Activated T-cell treated with anti-CD3 and anti-CD28 coated beads for 1 hour (primary cell): ENCODE measurements at regions not wholly inside any gene's neighbourhood (a gene's known extent, or its start where the extent isn't known, plus 50 kb on each side); places are given as distances from the start of the nearest gene placed in this dataset.
"Not testable (repeated sequence)": the region's sequence is repeated elsewhere in the genome, so short reads cannot be mapped to it uniquely, and the experiment has no call there.

Experiments used
- DNase-seq: peaks from one replicate; pipeline ENCODE4 v3.0.0-alpha.2; 2020; ENCODE audit warnings: low read depth

DNA sequence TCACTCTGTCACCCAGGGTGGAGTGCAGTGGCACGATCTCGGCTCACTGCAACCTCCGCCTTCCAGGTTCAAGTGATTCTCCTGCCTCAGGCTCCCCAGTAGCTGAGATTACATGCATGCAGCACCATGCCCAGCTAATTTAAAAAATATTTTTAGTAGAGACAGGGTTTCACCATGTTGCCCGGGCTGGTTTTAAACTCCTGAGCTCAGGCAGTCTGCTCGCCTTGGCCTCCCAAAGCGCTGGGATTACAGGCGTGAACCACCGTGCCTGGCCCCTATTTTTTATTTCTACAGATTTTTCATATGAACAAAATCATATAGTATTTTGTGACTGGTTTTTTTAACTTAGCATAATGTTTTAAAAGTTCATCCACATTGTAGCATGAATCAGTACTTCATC is 310.6 kb downstream of the RPS24 start:
- DNase-seq: not testable (repeated sequence)

DNA sequence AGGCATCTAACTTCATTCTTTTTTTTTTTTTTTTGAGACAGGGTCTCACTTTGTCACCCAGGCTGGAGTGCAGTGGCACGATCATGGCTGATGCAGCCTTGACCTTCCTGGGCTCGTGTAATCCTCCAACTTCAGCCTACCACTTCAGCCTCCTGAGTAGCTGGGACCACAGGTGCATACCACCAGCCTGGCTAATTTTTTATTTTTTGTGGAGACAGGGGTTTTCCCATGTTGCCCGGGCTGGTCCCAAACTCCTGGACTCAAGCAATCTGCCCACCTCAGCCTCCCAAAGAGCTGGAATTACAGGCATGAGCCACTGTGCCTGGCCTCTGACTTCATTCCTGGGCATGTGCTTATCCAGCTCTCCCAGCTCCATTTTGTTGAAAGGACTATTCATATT is 311.9 kb downstream of the RPS24 start:
- DNase-seq: not testable (repeated sequence)

DNA sequence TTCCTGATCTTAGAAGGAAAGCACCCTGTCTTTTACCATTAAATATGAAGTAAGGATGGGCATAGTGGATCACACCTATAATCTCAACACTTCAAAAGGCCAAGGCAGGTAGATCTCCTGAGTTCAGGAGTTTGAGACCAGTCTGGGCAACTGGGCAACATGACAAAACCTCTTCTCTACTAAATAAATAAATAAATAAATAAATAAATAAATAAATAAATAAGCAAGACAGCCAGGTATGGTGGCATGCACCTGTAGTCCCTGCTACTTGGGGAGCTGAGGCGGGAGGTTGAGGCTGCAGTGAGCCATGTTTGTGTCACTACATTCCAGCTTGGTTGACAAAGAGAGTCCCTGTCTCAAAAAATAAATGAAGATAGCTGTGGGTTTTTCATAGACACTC is 313.1 kb downstream of the RPS24 start:
- no peak for DNase-seq

DNA sequence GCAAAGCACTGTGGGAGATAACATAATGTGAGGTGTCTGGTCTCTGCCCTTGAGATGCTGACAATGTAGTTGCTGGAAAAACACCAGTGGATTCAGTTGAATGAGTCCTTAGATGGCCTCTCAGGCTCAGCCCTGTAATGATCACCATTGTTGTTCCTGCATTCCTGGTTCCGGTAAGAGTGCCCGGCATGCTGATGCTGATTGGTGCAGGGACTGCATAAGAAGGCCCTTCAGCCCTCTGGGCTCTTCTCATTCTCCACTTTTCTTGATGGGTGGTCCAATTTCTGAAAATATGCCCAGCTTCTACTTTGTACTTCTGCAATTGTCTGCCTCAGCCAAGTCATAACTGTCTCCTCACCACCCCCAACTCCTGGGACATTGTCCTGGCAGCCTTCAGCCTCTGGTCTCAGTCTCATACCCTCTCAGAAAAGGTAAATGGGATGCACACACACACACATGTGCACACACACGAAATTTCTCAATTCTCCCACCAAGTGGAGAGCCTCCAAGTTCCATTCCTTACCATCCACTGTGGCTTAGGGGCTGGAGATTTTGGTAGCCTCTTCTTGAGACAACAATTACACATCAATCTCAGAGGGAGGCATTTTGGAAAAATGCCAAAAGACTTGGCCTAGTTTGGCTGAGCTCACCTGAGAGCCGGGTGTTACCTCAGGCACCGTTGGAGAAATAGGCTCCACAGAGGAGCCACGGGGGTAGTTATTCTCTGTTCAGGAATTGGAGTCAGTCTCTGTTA is 314.9 kb downstream of the RPS24 start:
- DNase-seq: no peak

DNA sequence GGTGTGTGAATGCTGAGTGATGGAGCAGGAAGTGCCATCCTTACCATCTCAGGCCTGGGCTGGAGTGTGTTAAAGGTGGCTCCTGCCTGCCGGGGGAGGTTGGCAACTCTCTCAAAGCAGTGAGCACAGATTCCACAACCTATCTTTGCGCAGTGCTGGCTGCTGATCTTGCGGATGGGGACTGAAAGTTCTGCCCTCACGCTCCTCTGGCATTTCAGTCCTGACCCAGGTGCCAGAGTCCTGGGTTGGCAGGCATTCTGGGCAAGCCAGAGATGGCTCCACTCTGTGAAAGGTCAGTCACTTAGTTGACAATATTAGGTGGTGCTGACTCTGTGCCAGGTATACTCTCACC is 315.5 kb downstream of the RPS24 start:
- DNase-seq: no peak

DNA sequence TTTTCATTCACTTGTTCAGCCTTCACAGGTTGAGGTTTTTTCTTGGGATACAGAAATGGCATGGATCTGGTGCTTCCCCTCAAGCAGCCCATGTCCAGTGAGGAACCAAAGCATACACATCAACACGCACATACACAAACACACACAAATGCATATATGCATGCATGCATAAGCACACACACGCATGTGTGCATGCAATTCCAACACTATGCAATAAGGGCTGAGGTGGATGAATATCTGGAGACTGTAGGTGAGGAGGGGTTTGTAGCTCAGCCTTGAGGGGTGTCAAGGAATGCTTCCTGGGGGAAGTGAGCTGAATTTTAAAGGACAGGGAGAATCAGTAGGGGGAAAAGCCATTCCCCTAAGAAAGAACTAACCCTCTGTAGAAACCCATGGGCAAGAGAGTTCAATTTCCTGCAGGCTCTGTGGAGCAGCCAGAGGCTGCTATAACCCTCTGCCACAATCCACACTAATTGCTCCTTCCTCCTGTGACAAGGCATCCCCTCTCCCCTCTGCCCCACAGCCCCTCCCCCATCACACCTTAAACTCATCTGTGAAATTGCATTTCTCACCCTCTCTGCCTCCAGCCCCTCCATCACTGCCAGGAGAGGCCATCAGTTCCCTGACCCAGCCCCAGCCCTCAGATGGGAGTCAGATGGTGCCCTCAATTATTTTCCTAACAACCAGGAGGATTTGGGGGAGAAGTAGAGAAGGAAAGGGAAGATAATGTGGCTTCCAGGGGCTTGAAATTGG is 316.4 kb downstream of the RPS24 start:
- DNase-seq: no peak

DNA sequence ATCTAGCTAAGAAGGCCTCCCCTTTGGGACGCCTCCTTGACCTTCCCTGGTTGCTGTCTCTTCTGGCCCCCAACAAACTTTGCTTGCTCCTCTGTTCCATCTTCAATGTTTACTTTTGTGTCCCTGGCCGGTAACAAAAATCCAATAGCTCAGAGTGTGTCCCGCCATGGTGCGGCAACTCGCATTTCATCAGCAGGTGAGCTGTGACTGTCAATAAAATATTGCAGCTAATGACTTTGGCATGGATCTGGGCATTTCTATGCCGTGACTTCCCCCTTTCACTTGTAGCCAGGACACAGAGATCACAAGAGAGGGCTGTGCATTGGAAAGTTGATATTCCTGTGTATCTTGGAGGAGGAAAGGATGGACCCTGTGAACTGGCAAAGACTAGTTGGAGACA is 317.6 kb downstream of the RPS24 start:
- DNase-seq: no peak

DNA sequence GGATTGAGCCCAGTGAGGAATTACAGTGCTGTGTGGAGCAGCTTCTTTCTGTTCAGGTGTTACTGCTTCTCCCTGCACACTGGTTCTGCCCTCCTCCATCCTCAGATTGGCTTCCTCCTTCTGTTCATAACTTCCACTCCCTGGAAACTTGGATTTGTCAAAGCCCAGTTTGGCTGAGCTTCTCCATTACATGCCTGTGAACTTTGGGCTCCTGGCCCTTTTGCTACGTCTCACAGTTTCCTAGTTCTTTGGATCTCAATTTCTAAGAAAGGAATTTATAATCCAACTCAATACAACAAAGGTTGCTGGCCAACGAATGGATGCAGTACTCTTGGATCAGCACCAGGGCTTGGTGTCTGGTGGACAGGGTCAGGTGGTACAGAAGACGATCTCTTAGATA is 318.1 kb downstream of the RPS24 start:
- DNase-seq: no peak

DNA sequence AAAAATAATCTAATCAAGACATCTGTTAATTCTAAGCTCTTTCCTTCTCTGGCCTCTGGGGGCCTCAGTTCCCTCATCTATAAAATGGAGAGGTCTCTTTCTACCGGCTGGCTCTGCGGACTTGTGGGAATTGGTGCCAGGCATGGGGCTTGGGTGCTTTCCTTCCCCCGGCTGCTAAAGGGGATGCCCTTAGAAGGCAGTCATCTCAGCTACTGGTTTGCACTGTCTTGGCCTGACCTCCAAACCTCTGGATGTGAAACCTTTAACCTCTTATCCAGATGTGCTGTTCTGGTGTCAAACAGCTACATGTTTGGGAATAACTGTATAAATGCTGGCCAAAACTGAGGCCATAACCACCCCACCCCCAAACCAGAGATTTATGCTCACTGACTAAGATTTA is 320.0 kb downstream of the RPS24 start:
- DNase-seq: no peak

DNA sequence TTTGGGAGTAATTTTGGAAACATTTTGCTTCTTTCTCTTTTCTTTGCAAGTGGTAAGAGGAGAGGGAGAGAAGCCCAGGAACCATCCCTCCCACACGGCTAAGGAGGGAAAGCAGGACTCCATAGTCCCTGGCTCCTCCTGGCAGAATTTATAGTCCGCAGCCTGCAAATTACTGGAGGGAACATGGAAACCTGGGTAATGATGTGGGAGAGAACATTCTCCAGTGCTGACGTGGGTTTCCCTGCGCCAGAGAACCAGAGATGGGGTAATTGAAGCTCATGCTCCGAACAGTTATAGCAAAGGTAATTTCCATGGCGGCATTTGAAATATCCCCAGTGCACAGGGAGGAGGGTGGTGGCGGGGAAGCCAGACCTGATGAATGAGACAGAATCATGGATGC is 320.4 kb downstream of the RPS24 start:
- no peak for DNase-seq

DNA sequence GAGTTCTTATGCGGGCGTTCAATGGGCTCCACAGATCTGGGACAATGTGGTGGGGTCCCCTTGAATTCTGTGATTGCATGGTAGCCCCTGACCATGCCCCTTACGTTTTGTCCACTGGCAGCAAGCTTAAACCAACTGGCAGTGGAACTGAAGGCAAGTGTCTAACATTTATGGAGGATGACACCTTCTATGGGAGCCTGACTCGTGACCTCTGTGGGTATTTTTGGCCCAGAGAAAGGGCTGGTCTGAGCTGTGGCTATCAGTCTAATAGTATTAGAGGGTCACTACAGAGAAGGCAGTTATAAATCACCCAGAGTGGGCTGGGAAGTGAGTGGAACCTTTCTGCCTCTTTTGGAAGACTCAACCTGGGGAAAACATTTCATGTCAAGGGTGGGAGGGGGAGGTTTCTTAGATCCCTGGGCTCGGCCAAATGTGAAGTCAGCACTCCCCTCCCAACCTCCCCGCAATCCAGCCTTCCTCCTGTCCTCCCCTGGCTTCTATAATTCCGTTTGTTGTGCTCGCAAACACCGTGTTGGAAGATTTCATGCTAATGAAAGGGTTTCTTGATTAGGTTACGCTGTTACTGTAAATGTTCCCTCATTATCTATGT is 322.7 kb downstream of the RPS24 start:
- no peak for DNase-seq

DNA sequence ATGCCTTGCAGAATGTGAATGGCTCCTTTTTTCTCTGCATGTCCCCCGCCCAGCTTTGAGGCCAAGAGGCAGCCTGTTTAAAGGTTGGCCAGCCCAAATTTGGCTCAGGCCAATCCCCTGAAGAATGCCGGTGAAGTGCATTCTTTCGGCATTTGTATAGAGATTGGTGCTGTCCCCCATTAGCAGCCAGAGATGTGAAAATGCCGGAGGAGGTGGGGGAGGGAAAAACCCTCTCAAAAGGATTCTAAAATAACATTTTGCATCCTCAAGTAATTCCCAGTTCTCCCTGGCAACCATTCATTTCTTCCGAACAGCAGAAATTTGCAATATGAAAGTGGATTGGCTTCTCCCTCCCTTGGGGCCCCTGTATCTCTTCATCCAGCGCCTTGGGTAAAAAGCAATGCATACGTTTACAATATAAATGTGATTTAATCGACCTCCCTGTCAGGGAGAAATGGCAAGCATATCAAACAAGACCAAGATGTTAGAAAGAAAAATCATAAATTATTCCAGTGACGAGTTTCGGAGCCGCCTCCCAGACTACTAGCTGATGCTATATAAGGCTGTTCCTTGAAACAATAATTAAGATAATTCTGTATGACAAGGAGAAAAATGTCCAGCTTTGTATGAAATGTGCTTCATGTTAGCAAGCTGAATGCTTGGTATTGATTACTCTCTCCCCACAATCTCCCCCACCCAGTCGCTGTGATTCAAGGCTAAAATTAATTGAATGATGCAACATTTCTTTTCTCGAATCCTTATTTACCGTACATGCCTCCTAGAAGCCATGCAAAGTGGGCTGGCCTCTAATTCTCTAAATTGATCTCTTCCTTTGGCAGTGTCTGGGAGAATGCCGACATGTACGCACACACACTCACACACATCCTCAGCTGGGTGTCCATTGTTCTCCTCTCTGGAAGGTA is 323.7 kb downstream of the RPS24 start:
- DNase-seq: no peak

DNA sequence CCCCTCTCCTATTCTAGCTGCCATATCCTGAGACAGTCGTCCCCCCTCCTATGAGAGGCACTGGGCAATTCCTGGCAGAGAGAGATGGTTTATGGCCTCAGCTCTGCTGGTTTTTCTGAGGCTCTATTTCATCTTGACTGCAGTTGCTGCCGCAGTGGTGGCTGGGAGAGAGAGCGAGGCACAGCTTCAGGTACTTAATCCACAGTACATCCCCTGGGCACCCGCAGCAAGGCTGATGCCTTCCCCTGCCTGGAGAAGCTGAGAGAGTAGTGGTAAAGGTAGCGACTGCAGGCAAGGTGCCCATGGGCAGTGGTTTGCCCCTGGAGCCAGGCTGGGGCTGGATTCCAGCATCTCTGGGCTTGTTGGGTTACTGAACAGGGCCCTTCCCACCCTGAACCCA is 324.7 kb downstream of the RPS24 start:
- DNase-seq: no peak

DNA sequence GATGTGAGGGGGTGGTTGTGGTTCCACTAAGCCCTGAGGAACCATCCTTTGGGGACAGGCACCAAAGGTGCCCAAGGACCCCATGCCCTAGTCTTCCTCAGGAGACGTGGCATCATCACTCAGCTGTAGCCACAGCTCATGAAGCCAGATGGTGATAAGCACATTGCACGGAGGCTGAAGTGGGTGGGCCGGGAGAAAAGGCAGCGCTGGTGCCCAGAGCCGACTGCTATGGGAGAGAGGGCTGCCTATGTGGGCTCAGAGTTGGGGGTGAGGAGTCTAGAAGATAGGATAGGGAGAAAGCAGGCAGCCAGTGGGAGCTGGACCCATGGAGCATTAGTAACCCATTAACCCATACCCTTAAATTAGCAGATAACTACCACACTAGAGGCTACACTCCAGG is 325.3 kb downstream of the RPS24 start:
- no peak for DNase-seq

DNA sequence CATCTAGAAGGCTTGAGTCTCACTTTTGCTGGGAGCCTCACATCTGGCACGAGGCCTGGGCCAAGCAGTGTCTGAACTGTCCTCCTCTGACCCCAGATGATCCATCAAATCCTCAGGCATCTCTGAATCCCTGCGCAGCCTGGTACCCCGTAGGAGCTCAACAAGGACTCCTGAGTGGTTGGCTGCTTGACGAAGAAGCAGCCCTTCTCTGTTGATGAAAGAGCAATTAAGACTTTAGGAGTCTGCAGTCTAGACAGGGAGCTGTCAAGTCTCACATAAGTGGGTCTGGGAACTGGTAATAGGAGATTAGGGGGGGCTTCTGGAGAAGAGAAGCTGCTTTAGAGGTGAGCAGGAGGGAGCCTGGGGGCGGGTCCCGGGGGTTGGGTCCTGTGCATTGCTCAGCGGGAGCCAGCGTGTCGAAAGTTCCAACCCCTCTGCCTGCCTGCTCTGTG is 326.0 kb downstream of the RPS24 start:
- no peak for DNase-seq

DNA sequence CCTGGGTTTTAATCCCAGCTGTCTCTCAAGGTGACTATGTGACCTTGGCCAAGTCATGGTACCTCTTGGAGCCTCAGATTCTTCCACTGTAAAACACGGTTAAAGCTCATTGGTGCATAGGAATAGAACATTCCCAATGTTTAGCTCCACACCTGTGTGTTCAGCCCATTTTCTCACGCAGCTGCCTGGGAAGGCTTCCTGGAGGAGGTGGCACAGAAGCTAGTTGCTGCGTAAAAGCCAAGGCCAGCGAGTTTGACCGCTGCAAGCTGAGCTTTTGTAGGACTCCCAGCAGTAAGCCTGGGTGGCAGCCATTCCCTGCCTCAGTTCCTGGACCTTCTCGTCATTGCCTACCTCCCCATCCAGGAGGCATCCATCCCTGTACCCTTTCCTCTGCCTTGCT is 326.6 kb downstream of the RPS24 start:
- no peak for DNase-seq

DNA sequence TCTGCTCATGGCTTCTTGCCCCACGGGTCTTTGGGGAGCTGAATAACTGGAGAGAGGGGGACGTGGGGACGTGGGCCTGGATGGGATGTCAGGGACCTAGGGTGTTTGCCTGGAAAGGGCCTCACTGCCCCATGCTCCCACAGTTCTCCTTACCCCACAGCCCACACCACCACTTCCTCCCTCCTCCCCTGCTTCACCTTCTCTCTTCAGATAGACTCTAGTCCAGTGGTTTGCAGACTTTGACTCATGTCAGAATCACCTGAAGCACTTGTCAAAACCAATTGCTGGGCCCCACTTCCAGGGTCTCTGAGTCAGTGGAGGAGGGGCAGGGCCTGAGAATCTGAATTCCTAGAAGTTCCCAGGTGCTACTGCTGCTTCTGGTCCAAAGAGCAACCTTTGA is 327.4 kb downstream of the RPS24 start:
- no peak for DNase-seq

DNA sequence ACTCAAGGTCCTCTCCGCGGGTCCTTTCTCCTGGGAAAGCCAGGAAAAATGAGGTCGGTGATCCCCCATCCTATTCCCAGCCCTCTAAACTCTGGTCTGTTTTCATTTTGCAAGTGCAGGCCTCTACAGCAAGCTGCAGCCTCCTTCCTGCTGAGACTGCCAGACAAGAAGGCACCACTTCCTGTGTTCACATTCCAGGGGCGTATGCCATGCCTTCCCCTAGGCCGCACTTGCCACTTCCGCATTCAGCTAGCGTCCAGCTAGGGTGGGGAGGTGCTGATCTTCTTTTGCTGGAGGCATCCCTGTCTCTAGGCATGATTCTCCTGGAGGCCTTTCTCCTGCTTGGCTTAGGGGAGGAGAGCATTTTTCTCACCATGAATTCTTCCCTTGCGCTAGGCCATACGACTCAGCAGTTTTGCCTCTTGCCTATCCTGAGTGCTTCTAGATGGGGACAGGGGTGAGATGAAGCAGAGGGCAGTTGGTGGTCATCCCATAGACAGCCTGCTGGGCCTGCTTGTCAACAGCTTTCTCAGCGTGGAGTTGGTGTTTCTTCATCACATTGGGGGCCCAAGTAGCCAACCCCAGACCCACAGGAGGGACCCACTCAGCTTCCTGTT is 328.9 kb downstream of the RPS24 start:
- no peak for DNase-seq

DNA sequence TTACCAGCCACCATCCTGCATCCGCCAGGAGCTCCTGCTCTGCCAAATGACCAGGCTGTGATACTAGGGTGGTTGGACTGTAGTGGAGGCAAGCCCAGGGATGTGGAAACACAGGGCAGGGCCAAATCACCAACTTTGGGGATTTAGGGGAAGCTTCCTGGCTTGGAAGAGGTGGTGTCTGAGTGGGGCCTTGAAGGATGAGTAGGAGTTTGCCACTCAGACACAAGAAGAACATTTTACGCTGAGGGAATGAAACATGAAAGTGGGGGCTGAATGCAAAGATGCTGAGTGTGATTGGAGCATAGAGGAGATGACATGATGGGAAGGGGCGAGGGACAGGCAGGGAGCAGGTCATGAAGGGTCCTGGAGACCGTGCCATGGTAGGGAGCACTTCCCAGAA is 329.5 kb downstream of the RPS24 start:
- no peak for DNase-seq

DNA sequence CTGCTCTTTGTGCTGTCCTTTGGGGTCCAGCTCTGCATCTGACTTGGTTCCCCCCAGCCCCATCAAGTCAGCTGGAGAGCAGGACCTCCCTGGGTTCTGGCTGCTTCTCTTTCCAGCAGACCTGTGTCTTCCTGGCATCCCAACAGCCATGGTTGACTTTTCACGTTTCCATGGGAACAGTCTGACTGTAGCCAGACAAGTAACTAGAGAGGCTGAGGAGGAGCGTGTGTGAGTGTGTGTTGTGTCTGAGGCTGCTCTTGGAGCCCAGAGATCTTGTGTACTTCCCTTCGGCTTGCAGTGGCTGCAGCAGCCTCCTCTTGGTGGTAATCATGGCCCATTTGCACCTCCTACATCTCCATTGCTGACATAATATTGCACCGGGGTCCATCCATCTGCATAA is 332.0 kb downstream of the RPS24 start:
- DNase-seq: no peak

DNA sequence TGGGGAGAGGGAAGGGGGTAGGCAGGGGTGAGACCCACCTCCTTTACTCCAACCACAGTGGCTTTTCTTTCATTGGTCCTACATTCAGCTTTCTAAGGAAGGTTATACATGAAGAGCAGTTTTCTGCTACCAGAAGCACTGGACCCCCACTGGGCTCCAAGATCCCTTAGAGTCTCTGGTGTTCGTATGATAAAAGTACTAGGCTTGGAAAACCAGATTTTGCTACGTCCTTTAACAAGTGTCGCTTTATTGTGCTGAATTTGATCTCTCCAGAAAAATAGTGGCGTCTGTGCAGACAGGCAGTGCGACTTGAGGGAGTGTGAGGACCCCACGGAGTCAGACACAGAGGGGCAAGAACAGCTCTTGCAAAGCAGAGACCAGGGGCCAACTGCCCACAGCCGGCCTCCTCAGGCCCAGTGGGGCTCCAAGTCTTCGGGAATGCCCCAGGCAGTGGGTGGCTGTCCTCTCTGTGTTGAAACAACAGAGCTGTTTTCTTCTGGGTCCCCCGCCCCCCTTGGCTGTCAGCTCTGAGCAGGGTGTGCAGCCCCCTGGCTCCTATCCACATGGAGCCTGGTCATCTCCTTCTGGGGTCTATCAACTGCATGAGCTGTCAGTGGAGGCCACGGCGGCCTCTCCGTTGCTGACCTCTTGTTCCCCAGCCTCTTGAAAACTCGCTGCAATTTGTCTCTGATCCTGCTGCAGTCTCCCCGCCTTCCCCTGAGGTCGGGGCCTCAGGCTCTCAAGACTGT is 333.2 kb downstream of the RPS24 start:
- DNase-seq: no peak
